HUES6 (cell line): ENCODE measurements at regions not wholly inside any gene's neighbourhood (a gene's known extent, or its start where the extent isn't known, plus 50 kb on each side); places are given as distances from the start of the nearest gene placed in this dataset.

ENCODE experiments used
- H3K27ac ChIP-seq: 2 replicates; pipeline ENCODE4 v1.7.0; 2013; ENCODE audit warnings: low read depth, mild to moderate bottlenecking, low read length, inconsistent platforms
- H3K27me3 ChIP-seq: 2 replicates; pipeline ENCODE4 v1.6.1; 2013; ENCODE audit warnings: low read length; ENCODE audit not compliant: control insufficient read depth, insufficient read depth
- H3K36me3 ChIP-seq: 2 replicates; pipeline ENCODE4 v1.6.1; 2013; ENCODE audit warnings: low read length; ENCODE audit not compliant: control insufficient read depth, insufficient read depth
- H3K4me1 ChIP-seq: 2 replicates; pipeline ENCODE4 v1.6.1; 2013; ENCODE audit warnings: low read length; ENCODE audit not compliant: control insufficient read depth, insufficient read depth
- H3K4me3 ChIP-seq: 2 replicates; pipeline ENCODE4 v1.5.1; 2013; ENCODE audit warnings: low read depth, low read length
- H3K9ac ChIP-seq: one replicate; pipeline ENCODE4 v1.6.1; 2013; ENCODE audit warnings: mild to moderate bottlenecking, low read length
- H3K9me3 ChIP-seq: 2 replicates; pipeline ENCODE4 v1.6.1; 2013; ENCODE audit warnings: low read depth, low read length; ENCODE audit not compliant: control insufficient read depth, insufficient read depth

- Histone ChIP-seq H3K27me3 (no peaks in the 10 kb centered on the region), H3K36me3 (no peaks in the 10 kb centered on the region), H3K9ac (no peak overlapping the region), H3K27ac (no peak overlapping the region), H3K9me3 (no peaks in the 10 kb centered on the region), H3K4me3 (no peak overlapping the region), H3K4me1 (no peaks in the 10 kb centered on the region)
Observed at GRCh38 chr20:24236201-24236600, 233.2 kb upstream of the SYNDIG1 start.

- Histone ChIP-seq H3K4me1 (no peaks in the 10 kb centered on the region), H3K9ac (no peak overlapping the region), H3K9me3 (no peaks in the 10 kb centered on the region), H3K27ac (no peak overlapping the region), H3K4me3 (no peak overlapping the region), H3K36me3 (no peaks in the 10 kb centered on the region), H3K27me3 (no peaks in the 10 kb centered on the region)
Observed at GRCh38 chr20:24235296-24236175, 233.9 kb upstream of the SYNDIG1 start.

- Histone ChIP-seq H3K4me3 (no peak overlapping the region), H3K9me3 (no peaks in the 10 kb centered on the region), H3K9ac (no peak overlapping the region), H3K27ac (no peak overlapping the region), H3K36me3 (no peaks in the 10 kb centered on the region), H3K27me3 (no peaks in the 10 kb centered on the region), H3K4me1 (no peaks in the 10 kb centered on the region)
Observed at GRCh38 chr20:24227600-24227999, 239.0 kb upstream of the GGTLC1 start.

- H3K4me1 ChIP-seq: peaks cover 14% of the 10 kb centered on the region
- H3K4me3 ChIP-seq: no peak overlapping the region
- no peak overlapping the region for H3K9ac ChIP-seq
- no peaks in the 10 kb centered on the region for H3K36me3 ChIP-seq
- H3K27ac ChIP-seq: no peak overlapping the region
- no peaks in the 10 kb centered on the region for H3K9me3 ChIP-seq
- no peaks in the 10 kb centered on the region for H3K27me3 ChIP-seq
Observed at GRCh38 chr20:24212494-24212893, 223.9 kb upstream of the GGTLC1 start.

GRCh38 chr20:24211972-24212371 is 223.4 kb upstream of the GGTLC1 start:
- H3K9me3 ChIP-seq: no peaks in the 10 kb centered on the region
- H3K27ac ChIP-seq: no peak overlapping the region
- no peaks in the 10 kb centered on the region for H3K27me3 ChIP-seq
- H3K4me3 ChIP-seq: no peak overlapping the region
- no peaks in the 10 kb centered on the region for H3K36me3 ChIP-seq
- H3K9ac ChIP-seq: no peak overlapping the region
- H3K4me1 ChIP-seq: peaks cover 17% of the 10 kb centered on the region

GRCh38 chr20:24210356-24210755 is 221.8 kb upstream of the GGTLC1 start:
- H3K27me3 ChIP-seq: no peaks in the 10 kb centered on the region
- H3K27ac ChIP-seq: no peak overlapping the region
- H3K9ac ChIP-seq: no peak overlapping the region
- H3K4me3 ChIP-seq: no peak overlapping the region
- H3K4me1 ChIP-seq: peaks cover 21% of the 10 kb centered on the region
- no peaks in the 10 kb centered on the region for H3K36me3 ChIP-seq
- 0 out of 2 replicates have a peak, but pooled peaks cover 3% of the 10 kb centered on the region for H3K9me3 ChIP-seq

GRCh38 chr20:24208652-24209051 is 220.1 kb upstream of the GGTLC1 start:
- Histone ChIP-seq H3K36me3 (no peaks in the 10 kb centered on the region), H3K9me3 (0 out of 2 replicates have a peak, but pooled peaks cover 3% of the 10 kb centered on the region), H3K9ac (no peak overlapping the region), H3K4me3 (no peak overlapping the region), H3K27ac (no peak overlapping the region), H3K4me1 (peaks cover 21% of the 10 kb centered on the region), H3K27me3 (no peaks in the 10 kb centered on the region)

- Histone ChIP-seq H3K4me3 (no peak overlapping the region), H3K27ac (no peak overlapping the region), H3K36me3 (no peaks in the 10 kb centered on the region), H3K9me3 (0 out of 2 replicates have a peak, but pooled peaks cover 3% of the 10 kb centered on the region), H3K4me1 (peaks cover 18% of the 10 kb centered on the region), H3K9ac (no peak overlapping the region), H3K27me3 (no peaks in the 10 kb centered on the region)
Observed at GRCh38 chr20:24207803-24208300, 219.3 kb upstream of the GGTLC1 start.

GRCh38 chr20:24206995-24207394 is 218.4 kb upstream of the GGTLC1 start:
- Histone ChIP-seq H3K27ac (no peak overlapping the region), H3K9me3 (0 out of 2 replicates have a peak, but pooled peaks cover 3% of the 10 kb centered on the region), H3K4me3 (no peak overlapping the region)

GRCh38 chr20:24203526-24204183 is 215.1 kb upstream of the GGTLC1 start:
- 0 out of 2 replicates have a peak, but pooled peaks cover 3% of the 10 kb centered on the region for H3K9me3 ChIP-seq
- H3K4me3 ChIP-seq: no peak overlapping the region
- H3K27ac ChIP-seq: no peak overlapping the region
- H3K4me1 ChIP-seq: peaks cover 7% of the 10 kb centered on the region; the same call in 1 of the 2 replicates
- no peaks in the 10 kb centered on the region for H3K36me3 ChIP-seq
- H3K27me3 ChIP-seq: no peaks in the 10 kb centered on the region
- H3K9ac ChIP-seq: no peak overlapping the region

More at GRCh38 chr20:24206995-24207394, 218.4 kb upstream of the GGTLC1 start:
- Histone ChIP-seq H3K9ac (no peak overlapping the region), H3K4me1 (peaks cover 9% of the 10 kb centered on the region), H3K36me3 (no peaks in the 10 kb centered on the region), H3K27me3 (no peaks in the 10 kb centered on the region)

GRCh38 chr20:24199501-24199900 is 210.9 kb upstream of the GGTLC1 start:
- no peaks in the 10 kb centered on the region for H3K36me3 ChIP-seq
- H3K9ac ChIP-seq: no peak overlapping the region
- no peak overlapping the region for H3K4me3 ChIP-seq
- H3K27ac ChIP-seq: no peak overlapping the region
- no peaks in the 10 kb centered on the region for H3K9me3 ChIP-seq
- no peaks in the 10 kb centered on the region for H3K4me1 ChIP-seq
- no peaks in the 10 kb centered on the region for H3K27me3 ChIP-seq
